ENCODE measurements at regions not wholly inside any gene's neighbourhood (a gene's known extent, or its start where the extent isn't known, plus 50 kb on each side); places are given as distances from the start of the nearest gene placed in this dataset.

DNA sequence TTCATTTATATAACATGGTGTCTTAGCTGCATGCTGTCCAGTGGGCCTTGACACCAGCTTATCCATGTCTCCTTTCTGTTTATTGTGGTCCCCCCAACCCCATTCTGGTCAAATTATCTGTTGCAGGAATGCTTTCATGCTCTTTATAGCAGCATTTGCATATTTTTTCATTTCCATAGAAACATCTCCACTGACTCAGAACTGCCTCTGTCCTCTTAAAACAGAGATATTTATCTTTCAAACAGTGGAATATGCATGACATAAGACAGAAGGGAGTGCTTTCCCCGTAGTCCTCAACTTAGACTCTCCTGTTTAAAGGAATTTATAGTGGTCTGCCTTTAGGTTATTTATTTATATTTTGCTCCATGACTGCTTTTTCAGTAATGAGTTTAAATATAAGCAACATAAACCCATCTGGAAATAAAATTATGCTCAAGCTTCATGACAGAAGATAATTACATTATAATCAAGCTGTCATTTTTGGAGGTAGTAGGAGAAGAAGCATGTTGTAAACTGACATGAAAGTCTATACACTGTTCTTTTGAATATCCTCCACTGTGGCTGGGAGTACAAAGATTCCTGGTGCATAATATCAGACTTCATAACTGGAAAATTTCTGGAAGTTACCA, 179.5 kb upstream of the CD96 start:
- no peak overlapping the region for H3K4me2 ChIP-seq (ENCODE audit: insufficient read depth, low read length)
- H3K9me3 ChIP-seq (replicated peaks; ENCODE audit: control insufficient read depth, insufficient read depth, low read depth, low read length), result no peaks in the 10 kb centered on the region
- H3K4me1 ChIP-seq (replicated peaks in 1 of 2; ENCODE audit: control insufficient read depth in 2 of 2, insufficient read depth in 2 of 2, low read length in 2 of 2), result no peaks in the 10 kb centered on the region
- ATAC-seq, result no peak
- TF ChIP-seq NONO (IDR thresholded peaks at IDR 0.05; ENCODE audit: low read depth in 2 of 2, low read length in 1 of 2), result no peak
- TF ChIP-seq NFIX (CRISPR knock-in tag; IDR thresholded peaks at IDR 0.05; ENCODE audit: low read depth), result no peak
- no peak for TF ChIP-seq TBL1XR1 (IDR thresholded peaks at IDR 0.05; ENCODE audit: low read length in 2 of 2)
- TF ChIP-seq POLR2AphosphoS5 (IDR thresholded peaks at IDR 0.05; ENCODE audit: control insufficient read depth, insufficient read depth, low read depth, low read length), result no peak
- no peak for TF ChIP-seq NCOA4 (IDR thresholded peaks at IDR 0.05; ENCODE audit: partially characterized antibody)
- no peak for TF ChIP-seq USF1 (CRISPR knock-in tag; IDR thresholded peaks at IDR 0.05)
- TF ChIP-seq, protein P1, sequence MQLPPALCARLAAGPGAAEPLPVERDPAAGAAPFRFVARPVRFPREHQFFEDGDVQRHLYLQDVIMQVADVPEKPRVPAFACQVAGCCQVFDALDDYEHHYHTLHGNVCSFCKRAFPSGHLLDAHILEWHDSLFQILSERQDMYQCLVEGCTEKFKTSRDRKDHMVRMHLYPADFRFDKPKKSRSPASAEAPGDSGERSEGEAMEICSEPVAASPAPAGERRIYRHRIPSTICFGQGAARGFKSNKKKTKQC (CRISPR knock-in tag; IDR thresholded peaks at IDR 0.05), result no peak
- TF ChIP-seq SMAD4 (CRISPR knock-in tag; conservative IDR thresholded peaks at IDR 0.05), result no peak
- TF ChIP-seq, protein P2, sequence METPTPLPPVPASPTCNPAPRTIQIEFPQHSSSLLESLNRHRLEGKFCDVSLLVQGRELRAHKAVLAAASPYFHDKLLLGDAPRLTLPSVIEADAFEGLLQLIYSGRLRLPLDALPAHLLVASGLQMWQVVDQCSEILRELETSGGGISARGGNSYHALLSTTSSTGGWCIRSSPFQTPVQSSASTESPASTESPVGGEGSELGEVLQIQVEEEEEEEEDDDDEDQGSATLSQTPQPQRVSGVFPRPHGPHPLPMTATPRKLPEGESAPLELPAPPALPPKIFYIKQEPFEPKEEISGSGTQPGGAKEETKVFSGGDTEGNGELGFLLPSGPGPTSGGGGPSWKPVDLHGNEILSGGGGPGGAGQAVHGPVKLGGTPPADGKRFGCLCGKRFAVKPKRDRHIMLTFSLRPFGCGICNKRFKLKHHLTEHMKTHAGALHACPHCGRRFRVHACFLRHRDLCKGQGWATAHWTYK (CRISPR knock-in tag; IDR thresholded peaks at IDR 0.05), result no peak
- TF ChIP-seq RFX5 (IDR thresholded peaks at IDR 0.05; ENCODE audit: low read depth, low read length), result no peak
- TF ChIP-seq, protein P3, sequence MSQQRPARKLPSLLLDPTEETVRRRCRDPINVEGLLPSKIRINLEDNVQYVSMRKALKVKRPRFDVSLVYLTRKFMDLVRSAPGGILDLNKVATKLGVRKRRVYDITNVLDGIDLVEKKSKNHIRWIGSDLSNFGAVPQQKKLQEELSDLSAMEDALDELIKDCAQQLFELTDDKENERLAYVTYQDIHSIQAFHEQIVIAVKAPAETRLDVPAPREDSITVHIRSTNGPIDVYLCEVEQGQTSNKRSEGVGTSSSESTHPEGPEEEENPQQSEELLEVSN (IDR thresholded peaks at IDR 0.05; ENCODE audit: borderline replicate concordance in 1 of 2, extremely low read depth in 1 of 2, insufficient read depth in 1 of 2, insufficient read length in 1 of 2, low read depth in 1 of 2, low read length in 1 of 2, poor library complexity in 1 of 2, severe bottlenecking in 1 of 2), result no peak
- TF ChIP-seq CTCFL (IDR thresholded peaks at IDR 0.05; ENCODE audit: borderline replicate concordance, insufficient read depth, low read depth, low read length, poor library complexity, severe bottlenecking), result no peak
- TF ChIP-seq BDP1 (IDR thresholded peaks at IDR 0.05; ENCODE audit: insufficient read depth, insufficient read length), result no peak
- CTCF ChIA-PET (ENCODE audit: low intra/inter-chr PET ratio), result no interaction called here
- H3K9me1 ChIP-seq (ENCODE audit: control insufficient read depth, insufficient read depth, low read length), result no peaks in the 10 kb centered on the region
- H3K9ac ChIP-seq (ENCODE audit: insufficient read depth in 1 of 2, low read depth in 2 of 2, low read length in 2 of 2), result no peak overlapping the region
- no peaks in the 10 kb centered on the region for H3K27me3 ChIP-seq (ENCODE audit: control insufficient read depth in 2 of 2, insufficient read depth in 2 of 2, low read length in 2 of 2)
- 0% methylated on average over 1 of the region's 1 CpG for WGBS (ENCODE audit: insufficient coverage, low coverage, missing lambda C conversion rate)
- no peaks in the 10 kb centered on the region for H3K79me2 ChIP-seq (ENCODE audit: control insufficient read depth, insufficient read depth, low read length)
- H3K4me3 ChIP-seq, result no peak overlapping the region
- no peak for DNase-seq (ENCODE audit: extremely low read depth in 1 of 4, low spot score in 3 of 4)
- H3K36me3 ChIP-seq (ENCODE audit: control insufficient read depth, insufficient read depth, low read length), result no peaks in the 10 kb centered on the region
- FAIRE-seq, result no peak
- in situ Hi-C loops (cut with MboI), result no loop called here
- no peaks in the 10 kb centered on the region for H4K20me1 ChIP-seq (replicated peaks; ENCODE audit: control insufficient read depth, insufficient read depth, low read length)
- no peak overlapping the region for H2AFZ ChIP-seq (ENCODE audit: low read depth, low read length)
- intact Hi-C loops (cut with micrococcal nuclease), result no loop called here
- BruUV-seq (replicated peaks), result no TSS peak
- H3K27ac ChIP-seq (ENCODE audit: extremely low read depth, low read depth, low read length), result no peak overlapping the region
- POLR2A ChIA-PET, result no interaction called here
